NCI-H2107 treated with DMSO at 0.1 percent for 48 hours (cell line): ENCODE measurements at regions not wholly inside any gene's neighbourhood (a gene's known extent, or its start where the extent isn't known, plus 50 kb on each side); places are given as distances from the start of the nearest gene placed in this dataset.
"Not testable (repeated sequence)": the region's sequence is repeated elsewhere in the genome, so short reads cannot be mapped to it uniquely, and the experiment has no call there.

ENCODE experiments used
- DNase-seq: peaks from one replicate; lab custom pipeline; 2025; ENCODE audit not compliant: unreplicated experiment; lab: John Stamatoyannopoulos, UW

- no peak for DNase-seq
Measured at GRCh38 chr10:21463436-21463835, 62.0 kb downstream of the SKIDA1 start.

GRCh38 chr10:21458126-21458871 lies 67.2 kb downstream of the SKIDA1 start:
- no peak for DNase-seq

GRCh38 chr10:21456160-21456559 lies 69.3 kb downstream of the SKIDA1 start:
- no peak for DNase-seq

GRCh38 chr10:21452203-21452602 lies 73.3 kb downstream of the SKIDA1 start:
- DNase-seq: no peak

GRCh38 chr10:21449288-21449966 lies 76.1 kb downstream of the SKIDA1 start:
- no peak for DNase-seq

GRCh38 chr10:21445163-21445562 lies 80.3 kb downstream of the SKIDA1 start:
- DNase-seq: no peak

GRCh38 chr10:21441625-21442024 lies 83.9 kb downstream of the SKIDA1 start:
- DNase-seq: no peak

- DNase-seq: not testable (repeated sequence)
Measured at GRCh38 chr10:21438914-21439313, 86.6 kb downstream of the SKIDA1 start.

GRCh38 chr10:21437770-21438382 lies 87.6 kb downstream of the SKIDA1 start:
- DNase-seq: no peak

GRCh38 chr10:21432266-21432665 lies 93.2 kb downstream of the SKIDA1 start:
- no peak for DNase-seq

GRCh38 chr10:21431799-21432198 lies 93.7 kb downstream of the SKIDA1 start:
- DNase-seq: no peak

- no peak for DNase-seq
Measured at GRCh38 chr10:21427804-21428481, 97.5 kb downstream of the SKIDA1 start.

- no peak for DNase-seq
Measured at GRCh38 chr10:21424459-21424861, 101.0 kb downstream of the SKIDA1 start.

- no peak for DNase-seq
Measured at GRCh38 chr10:21423850-21424249, 101.6 kb downstream of the SKIDA1 start.

GRCh38 chr10:21423338-21423737 lies 102.1 kb downstream of the SKIDA1 start:
- no peak for DNase-seq

GRCh38 chr10:21421794-21422193 lies 103.7 kb downstream of the SKIDA1 start:
- DNase-seq: no peak

- no peak for DNase-seq
Measured at GRCh38 chr10:21421016-21421415, 104.5 kb downstream of the SKIDA1 start.

GRCh38 chr10:21418981-21419576 lies 106.4 kb downstream of the SKIDA1 start:
- DNase-seq: not testable (repeated sequence)

GRCh38 chr10:21417172-21417712 lies 108.2 kb downstream of the SKIDA1 start:
- DNase-seq: no peak

- no peak for DNase-seq
Measured at GRCh38 chr10:21413680-21414079, 111.8 kb downstream of the SKIDA1 start.

- DNase-seq: no peak
Measured at GRCh38 chr10:21413268-21413667, 112.2 kb downstream of the SKIDA1 start.
